Left colon (tissue), 2 donors: ENCODE measurements at regions not wholly inside any gene's neighbourhood (a gene's known extent, or its start where the extent isn't known, plus 50 kb on each side); places are given as distances from the start of the nearest gene placed in this dataset.
A peak's percentile ranks its signal among the peaks of the same experiment; 100 is the strongest.
"Not testable (repeated sequence)": the region's sequence is repeated elsewhere in the genome, so short reads cannot be mapped to it uniquely, and the experiment has no call there.

Experiments used
- ATAC-seq: fragments of 200-7000 bp; cut with Tn5 transposase; one replicate; pipeline ENCODE4 v1.9.1; 2020; ENCODE audit warnings: mild to moderate bottlenecking, moderate library complexity
- DNase-seq, 2 donors: peaks; one replicate each; pipeline ENCODE4 v3.0.0-alpha.2; 2020
- intact Hi-C, 2 donors: fragments of 100-400 bp; cut with DNase I in 1 of 2; cut with micrococcal nuclease in 1 of 2; formaldehyde crosslinking; loops; one replicate each; pipeline versions ENCODE4 v1.11.2 to v1.14.0; 2022; cut with DNase I, micrococcal nuclease
- donor health status: DM: no; HTN: no; CAD: no.
- donor health status: DM: yes; HTN: yes; CAD: no.

- ATAC-seq, DNase-seq, intact Hi-C loops: not testable (repeated sequence)
These were observed 301.8 kb upstream of the TBL1XR1 start for GRCh38 chr3:177499039-177499438.

DNA sequence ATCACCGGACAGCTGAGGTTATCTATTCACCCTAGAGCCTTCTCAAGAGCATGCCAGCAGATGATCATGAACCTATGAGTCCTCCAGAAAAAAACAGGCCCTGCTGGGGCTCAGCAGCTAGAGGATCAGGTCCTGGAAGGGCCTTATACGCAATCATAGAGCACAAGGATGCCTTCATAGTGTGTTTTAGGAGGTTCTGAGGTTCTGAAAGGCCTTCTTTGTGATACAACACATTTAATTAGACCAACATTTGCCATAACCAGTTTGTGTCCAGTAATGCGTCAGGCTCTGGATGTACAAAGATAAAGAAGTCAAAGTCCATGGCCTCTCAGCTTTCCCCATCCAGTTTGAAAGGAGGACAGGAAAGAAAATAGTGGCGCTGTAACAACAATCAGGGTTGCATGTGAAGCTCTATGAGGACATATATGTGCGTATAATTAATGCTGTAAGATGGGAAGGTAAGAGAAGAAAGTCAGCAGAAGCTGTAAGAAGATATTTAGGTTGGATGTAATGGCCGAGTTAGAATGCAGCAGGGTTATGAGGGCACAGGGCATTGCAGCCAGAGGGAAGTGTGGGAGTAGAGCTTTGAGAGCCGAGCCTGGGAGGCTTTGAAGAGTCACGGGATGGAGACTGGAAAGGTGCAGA, 302.6 kb upstream of the TBL1XR1 start:
- DNase-seq (no peak), ATAC-seq (peak; percentile 95)
- intact Hi-C loops = no loop called here

GRCh38 chr3:177510693-177511216, 313.5 kb upstream of the TBL1XR1 start:
- ATAC-seq (no peak), DNase-seq (no peak)
- intact Hi-C loops = no loop called here

GRCh38 chr3:177512945-177513814, 315.9 kb upstream of the TBL1XR1 start:
- intact Hi-C loops = no loop called here
- DNase-seq (no peak), ATAC-seq (no peak)

GRCh38 chr3:177513815-177514610, 316.7 kb upstream of the TBL1XR1 start:
- intact Hi-C loops = no loop called here
- DNase-seq = no peak
- ATAC-seq = no peak

GRCh38 chr3:177514611-177515499, 317.6 kb upstream of the TBL1XR1 start:
- ATAC-seq = peak; percentile 77
- no peak for DNase-seq
- intact Hi-C loops = no loop called here

GRCh38 chr3:177515786-177516157, 318.5 kb upstream of the TBL1XR1 start:
- ATAC-seq (no peak), DNase-seq (no peak)
- intact Hi-C loops = no loop called here

GRCh38 chr3:177516158-177517011, 319.1 kb upstream of the TBL1XR1 start:
- DNase-seq = no peak
- no peak for ATAC-seq
- intact Hi-C loops = no loop called here

GRCh38 chr3:177517906-177518305, 320.6 kb upstream of the TBL1XR1 start:
- intact Hi-C loops = no loop called here
- ATAC-seq (no peak), DNase-seq (no peak)

GRCh38 chr3:177519588-177519987, 322.3 kb upstream of the TBL1XR1 start:
- DNase-seq (no peak), ATAC-seq (no peak)
- intact Hi-C loops = no loop called here

DNA sequence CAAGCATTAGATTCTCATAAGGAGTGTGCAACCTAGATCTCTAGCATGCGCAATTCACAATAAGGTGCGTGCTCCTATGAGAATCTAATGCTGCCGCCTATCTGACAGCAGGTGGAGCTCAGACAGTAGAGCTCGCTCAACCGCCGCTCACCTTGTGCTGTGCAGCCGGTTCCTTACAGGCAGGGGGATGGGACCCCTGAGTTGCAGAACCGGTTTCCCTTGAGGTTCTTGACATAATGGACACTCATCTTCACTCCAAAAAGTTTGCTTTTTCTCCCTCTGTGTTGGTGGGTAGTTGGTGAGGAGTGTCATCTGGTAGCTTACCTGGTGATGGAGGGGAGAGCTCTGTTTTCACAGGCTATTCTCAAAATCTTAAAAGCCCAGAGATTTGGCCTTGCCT, 324.0 kb upstream of the TBL1XR1 start:
- DNase-seq (peak; percentile 58 to 64), ATAC-seq (peak; percentile 80)
- intact Hi-C loops = no loop called here

DNA sequence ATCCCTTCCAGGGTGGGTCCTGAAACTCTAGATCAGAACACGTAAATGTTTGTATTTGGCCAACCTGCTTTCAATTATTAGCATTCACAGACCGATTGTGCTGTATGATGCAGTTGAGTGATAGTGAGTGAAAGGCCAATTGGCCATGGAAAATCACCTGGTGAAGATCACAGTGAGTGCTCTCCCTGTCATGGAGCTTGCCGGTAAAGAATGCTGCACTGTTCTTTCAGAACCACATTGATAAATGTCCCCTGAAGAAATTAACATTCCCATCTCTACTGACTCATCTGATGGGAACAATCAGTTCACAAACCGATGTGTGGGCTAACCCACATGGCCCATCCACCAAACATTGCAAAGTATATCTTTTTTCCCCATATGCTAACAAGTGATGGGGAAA, 324.8 kb upstream of the TBL1XR1 start:
- no peak for DNase-seq
- intact Hi-C loops = no loop called here
- no peak for ATAC-seq

DNA sequence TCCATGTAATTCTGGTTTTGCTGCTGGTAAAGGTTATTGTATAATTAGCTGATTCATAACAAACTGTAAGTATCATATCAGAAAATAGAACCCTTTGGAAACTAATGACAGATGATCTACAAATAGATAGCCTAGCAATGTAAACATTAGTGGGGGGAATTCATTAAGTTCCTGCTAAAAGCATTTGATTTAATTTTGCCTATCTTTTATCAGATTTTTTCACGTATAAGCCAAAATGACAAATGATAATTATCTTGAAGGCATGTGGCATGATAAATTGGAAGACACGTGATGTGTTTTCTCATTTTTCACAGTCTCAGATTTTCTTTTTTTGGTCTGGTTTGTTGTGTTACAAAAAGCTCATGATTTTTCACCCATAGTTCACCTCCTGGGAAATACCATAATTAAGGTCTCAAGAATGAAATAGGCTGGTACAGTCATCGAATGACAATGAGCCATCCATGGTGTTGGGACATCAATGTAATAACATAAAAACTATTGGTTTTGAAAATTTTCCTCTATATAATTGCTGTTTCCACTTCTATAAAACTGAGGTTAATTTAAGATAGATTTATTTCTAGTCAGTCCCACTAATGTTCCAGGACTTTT, 325.9 kb upstream of the TBL1XR1 start:
- intact Hi-C loops = no loop called here
- DNase-seq (no peak), ATAC-seq (no peak)

DNA sequence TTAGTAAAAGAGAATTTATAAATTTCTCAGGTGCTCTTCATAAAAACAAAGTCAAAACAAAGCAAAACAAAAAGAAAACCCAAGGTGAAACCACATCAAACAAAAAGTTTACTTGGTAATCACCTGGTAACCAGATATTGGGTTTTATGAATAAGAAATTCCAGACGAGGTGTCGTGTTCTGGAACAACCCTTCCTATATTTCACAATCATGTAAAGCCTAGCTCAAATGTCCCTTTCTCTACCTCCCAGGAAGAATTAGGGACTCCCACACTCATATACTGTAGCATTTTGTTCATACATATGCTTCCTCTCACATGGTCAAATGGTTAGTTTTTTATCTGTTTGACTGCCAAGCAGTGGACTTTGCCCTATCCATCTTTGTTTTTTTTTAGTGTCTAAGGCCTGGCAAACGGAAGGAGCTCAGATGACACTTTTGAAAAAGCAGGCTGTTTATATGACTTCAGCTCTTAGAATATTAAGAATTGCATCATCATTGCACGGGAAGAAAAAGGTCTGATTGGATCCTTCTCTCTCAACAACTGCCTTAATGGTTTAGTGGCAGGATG, 326.7 kb upstream of the TBL1XR1 start:
- peak; percentile 80 for ATAC-seq
- intact Hi-C loops = no loop called here
- no peak for DNase-seq

DNA sequence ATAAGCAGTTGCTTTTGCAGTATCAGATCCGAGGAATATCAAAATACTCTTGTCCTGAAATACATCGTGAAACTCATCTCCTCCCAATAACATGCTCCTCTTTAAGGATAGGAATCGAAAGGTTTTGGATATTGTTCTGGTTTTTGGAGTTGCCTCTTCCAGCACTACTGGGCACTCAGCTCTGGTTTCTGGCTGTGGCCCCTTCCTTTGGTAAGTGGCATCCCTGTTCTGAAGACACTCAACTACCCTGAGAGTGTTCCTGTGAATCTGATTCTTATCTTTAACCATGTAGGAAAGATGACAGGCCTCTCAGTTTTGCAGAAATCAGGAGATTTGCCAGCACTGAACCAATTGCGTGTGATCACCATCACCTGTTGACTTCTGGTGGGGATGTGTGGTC, 327.5 kb upstream of the TBL1XR1 start:
- intact Hi-C loops = no loop called here
- DNase-seq = no peak
- no peak for ATAC-seq

DNA sequence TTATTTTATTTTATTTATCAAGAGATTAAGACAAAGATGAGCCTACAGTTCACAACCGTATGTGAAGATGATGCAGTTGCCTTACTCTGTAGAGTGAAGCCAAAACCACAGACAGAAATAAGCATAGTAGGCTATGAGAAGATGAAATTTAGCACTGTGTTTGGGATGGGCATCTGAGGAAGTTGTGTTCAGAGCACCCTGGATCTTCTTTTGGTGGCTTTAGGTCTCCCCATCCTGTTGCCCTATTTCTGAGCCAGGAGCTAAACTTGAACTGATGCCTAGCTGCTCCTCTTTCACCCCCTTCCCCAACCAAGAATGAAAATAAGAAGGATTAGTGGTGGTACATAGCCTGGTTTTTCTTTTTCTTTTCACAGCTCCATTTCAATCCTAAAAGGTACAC, 328.1 kb upstream of the TBL1XR1 start:
- intact Hi-C loops = no loop called here
- DNase-seq (no peak), ATAC-seq (no peak)
